ENCODE measurements at regions not wholly inside any gene's neighbourhood (a gene's known extent, or its start where the extent isn't known, plus 50 kb on each side); places are given as distances from the start of the nearest gene placed in this dataset.
"Not testable (repeated sequence)": the region's sequence is repeated elsewhere in the genome, so short reads cannot be mapped to it uniquely, and the experiment has no call there.

DNA sequence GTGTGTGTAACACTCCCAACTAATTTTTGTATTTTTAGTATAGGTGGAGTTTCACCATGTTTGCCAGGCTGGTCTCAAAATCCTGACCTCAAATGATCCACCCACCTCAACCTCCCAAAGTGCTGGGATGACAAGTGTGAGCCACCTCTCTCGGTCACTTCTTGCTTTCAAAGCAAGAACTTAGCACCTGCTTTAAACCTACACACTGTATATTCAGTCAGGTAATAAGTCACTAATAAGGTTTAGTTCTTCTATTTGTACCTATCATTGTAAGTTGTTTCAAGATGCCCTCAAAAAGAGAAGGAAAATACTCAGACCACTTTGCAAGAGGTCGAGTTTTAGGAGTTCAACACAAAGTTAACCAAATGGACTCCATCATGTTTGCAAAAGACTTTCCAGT, 431.3 kb downstream of the MRPL39 start:
- Histone ChIP-seq H3K27ac (no peak overlapping the region), H3K9me3 (no peaks in the 10 kb centered on the region), H3K36me3 (no peaks in the 10 kb centered on the region), H3K4me1 (no peaks in the 10 kb centered on the region), H3K4me3 (no peak overlapping the region), H3K27me3 (no peaks in the 10 kb centered on the region)
- intact Hi-C loops (cut with DNase I): no loop called here
- no peak for DNase-seq (ENCODE audit: extremely low spot score in 2 of 2)
- TF ChIP-seq POLR2AphosphoS5 (IDR thresholded peaks at IDR 0.05; ENCODE audit: insufficient read depth in 1 of 2, low read depth in 1 of 2) (no peak), POLR2A (IDR thresholded peaks at IDR 0.05) (no peak)
- TF ChIP-seq, protein P1, sequence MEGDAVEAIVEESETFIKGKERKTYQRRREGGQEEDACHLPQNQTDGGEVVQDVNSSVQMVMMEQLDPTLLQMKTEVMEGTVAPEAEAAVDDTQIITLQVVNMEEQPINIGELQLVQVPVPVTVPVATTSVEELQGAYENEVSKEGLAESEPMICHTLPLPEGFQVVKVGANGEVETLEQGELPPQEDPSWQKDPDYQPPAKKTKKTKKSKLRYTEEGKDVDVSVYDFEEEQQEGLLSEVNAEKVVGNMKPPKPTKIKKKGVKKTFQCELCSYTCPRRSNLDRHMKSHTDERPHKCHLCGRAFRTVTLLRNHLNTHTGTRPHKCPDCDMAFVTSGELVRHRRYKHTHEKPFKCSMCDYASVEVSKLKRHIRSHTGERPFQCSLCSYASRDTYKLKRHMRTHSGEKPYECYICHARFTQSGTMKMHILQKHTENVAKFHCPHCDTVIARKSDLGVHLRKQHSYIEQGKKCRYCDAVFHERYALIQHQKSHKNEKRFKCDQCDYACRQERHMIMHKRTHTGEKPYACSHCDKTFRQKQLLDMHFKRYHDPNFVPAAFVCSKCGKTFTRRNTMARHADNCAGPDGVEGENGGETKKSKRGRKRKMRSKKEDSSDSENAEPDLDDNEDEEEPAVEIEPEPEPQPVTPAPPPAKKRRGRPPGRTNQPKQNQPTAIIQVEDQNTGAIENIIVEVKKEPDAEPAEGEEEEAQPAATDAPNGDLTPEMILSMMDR (IDR thresholded peaks at IDR 0.05): no peak

DNA sequence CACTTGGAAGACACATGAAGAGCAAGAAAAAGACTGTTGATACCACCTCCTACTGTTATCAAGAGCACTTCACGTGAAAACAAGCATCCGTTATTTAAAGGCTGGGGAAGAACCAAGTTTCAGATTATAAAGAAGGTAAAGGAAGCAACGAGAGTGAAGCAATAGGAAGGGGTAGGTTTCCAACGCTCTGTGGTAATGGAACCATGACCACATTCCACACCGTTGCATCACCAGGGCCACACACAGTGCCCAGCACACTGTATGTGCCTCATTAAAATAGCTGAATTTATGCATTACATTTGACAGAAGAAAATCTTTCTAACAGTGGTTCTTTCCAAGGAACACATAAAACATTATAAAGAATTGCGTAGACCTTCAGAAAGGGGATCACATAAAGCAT, 435.8 kb downstream of the MRPL39 start:
- no peak for TF ChIP-seq POLR2AphosphoS5 (IDR thresholded peaks at IDR 0.05; ENCODE audit: insufficient read depth in 1 of 2, low read depth in 1 of 2)
- TF ChIP-seq, protein P1 (IDR thresholded peaks at IDR 0.05): no peak
- TF ChIP-seq POLR2A (IDR thresholded peaks at IDR 0.05): no peak
- no peaks in the 10 kb centered on the region for H3K4me1 ChIP-seq
- H3K4me3 ChIP-seq: no peak overlapping the region
- H3K9me3 ChIP-seq: no peaks in the 10 kb centered on the region
- intact Hi-C loops (cut with DNase I): no loop called here
- DNase-seq (ENCODE audit: extremely low spot score in 2 of 2): no peak
- H3K27ac ChIP-seq: no peak overlapping the region
- no peaks in the 10 kb centered on the region for H3K36me3 ChIP-seq
- no peaks in the 10 kb centered on the region for H3K27me3 ChIP-seq

DNA sequence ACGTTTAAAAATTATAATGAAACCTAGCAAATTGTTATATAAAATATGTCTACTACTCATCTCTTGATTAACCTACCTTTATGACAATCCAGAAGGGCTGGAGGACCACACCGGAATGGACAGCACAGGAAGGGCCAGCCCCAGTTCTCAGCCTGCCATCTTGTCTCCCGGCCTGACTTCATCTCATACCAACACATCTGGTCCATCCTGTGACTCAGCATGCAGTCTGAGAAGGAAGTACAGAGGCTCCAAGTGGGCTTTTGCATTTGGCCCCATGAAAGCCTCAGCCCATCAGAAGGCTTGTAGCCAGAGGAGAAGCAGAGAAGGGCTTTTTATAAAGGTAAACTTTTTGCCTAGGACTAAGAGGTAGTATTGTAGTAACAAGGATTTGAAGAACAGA, 436.6 kb downstream of the MRPL39 start:
- H3K27ac ChIP-seq: no peak overlapping the region
- no peaks in the 10 kb centered on the region for H3K27me3 ChIP-seq
- DNase-seq (ENCODE audit: extremely low spot score in 2 of 2): no peak
- no peak overlapping the region for H3K4me3 ChIP-seq
- intact Hi-C loops (cut with DNase I): no loop called here
- TF ChIP-seq, protein P1 (IDR thresholded peaks at IDR 0.05): no peak
- TF ChIP-seq POLR2A (IDR thresholded peaks at IDR 0.05) (no peak), POLR2AphosphoS5 (IDR thresholded peaks at IDR 0.05; ENCODE audit: insufficient read depth in 1 of 2, low read depth in 1 of 2) (no peak)
- no peaks in the 10 kb centered on the region for H3K4me1 ChIP-seq
- no peaks in the 10 kb centered on the region for H3K9me3 ChIP-seq
- H3K36me3 ChIP-seq: no peaks in the 10 kb centered on the region

DNA sequence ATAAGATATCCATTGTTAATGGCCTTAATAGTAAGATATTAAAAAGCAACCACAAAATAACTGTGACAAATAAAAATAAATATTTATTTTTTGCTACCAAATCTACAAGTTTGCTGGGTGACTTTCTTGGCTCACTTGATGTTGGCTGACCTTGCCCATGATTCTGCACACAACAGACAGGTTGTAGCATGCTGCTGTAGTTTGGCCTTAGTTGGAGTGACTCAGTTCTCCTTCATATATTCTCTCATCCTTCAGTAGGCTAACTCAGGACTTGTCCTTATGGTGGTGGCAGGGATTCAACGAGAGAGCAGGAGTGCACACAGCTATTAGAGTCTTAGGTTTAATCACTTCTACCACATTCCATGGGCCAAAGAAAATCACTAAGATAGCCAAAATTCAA, 437.9 kb downstream of the MRPL39 start:
- TF ChIP-seq, protein P1 (IDR thresholded peaks at IDR 0.05): no peak
- no peak for TF ChIP-seq POLR2AphosphoS5 (IDR thresholded peaks at IDR 0.05; ENCODE audit: insufficient read depth in 1 of 2, low read depth in 1 of 2)
- no peak for TF ChIP-seq POLR2A (IDR thresholded peaks at IDR 0.05)
- Histone ChIP-seq H3K4me1 (no peaks in the 10 kb centered on the region), H3K9me3 (no peaks in the 10 kb centered on the region), H3K27ac (no peak overlapping the region), H3K4me3 (no peak overlapping the region), H3K27me3 (no peaks in the 10 kb centered on the region), H3K36me3 (no peaks in the 10 kb centered on the region)
- intact Hi-C loops (cut with DNase I): no loop called here
- DNase-seq (ENCODE audit: extremely low spot score in 2 of 2): no peak

DNA sequence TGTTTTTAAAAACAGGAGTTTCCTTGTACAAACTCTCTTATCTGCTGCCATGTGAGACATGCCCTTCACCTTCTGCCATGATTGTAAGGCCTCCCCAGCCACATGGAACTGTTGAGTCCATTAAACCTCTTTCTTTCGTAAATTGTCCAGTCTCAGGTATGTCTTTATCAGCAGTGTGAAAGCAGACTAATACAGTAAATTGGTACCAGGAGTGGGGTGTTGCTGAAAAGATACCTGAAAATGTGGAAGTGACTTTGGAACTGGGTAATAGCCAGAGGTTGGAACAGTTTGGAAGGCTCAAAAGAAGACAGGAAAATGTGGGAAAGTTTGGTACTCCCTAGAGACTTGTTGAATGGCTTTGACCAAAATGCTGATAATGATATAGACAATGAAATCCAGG, 440.4 kb downstream of the MRPL39 start:
- H3K27me3 ChIP-seq; DNase-seq (ENCODE audit: extremely low spot score in 2 of 2); intact Hi-C loops (cut with DNase I); H3K27ac ChIP-seq; H3K4me3 ChIP-seq; H3K4me1 ChIP-seq; H3K36me3 ChIP-seq; H3K9me3 ChIP-seq: not testable (repeated sequence)

DNA sequence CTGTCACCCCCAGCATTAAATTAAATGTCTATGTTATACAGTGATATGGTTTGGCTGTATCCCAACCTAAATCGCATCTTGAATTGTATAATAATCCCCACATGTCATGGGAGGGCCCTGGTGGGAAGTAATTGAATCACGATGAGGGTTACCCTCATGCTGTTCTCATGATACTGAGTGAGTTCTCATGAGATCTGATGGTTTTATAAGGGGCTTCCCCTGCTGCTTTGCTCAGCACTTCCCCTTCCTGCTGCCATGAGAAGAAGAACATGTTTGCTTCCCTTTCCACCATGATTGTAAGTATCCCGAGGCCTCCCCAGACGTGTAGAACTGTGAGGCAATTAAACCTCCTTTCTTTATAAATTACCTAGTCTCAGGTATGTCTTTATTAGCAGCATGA, 445.7 kb downstream of the MRPL39 start:
- no peak overlapping the region for H3K27ac ChIP-seq
- H3K27me3 ChIP-seq: no peaks in the 10 kb centered on the region
- H3K4me1 ChIP-seq: no peaks in the 10 kb centered on the region
- no peaks in the 10 kb centered on the region for H3K9me3 ChIP-seq
- no peaks in the 10 kb centered on the region for H3K36me3 ChIP-seq
- DNase-seq (ENCODE audit: extremely low spot score in 2 of 2): no peak
- intact Hi-C loops (cut with DNase I): no loop called here
- TF ChIP-seq POLR2AphosphoS5 (IDR thresholded peaks at IDR 0.05; ENCODE audit: insufficient read depth in 1 of 2, low read depth in 1 of 2): no peak
- TF ChIP-seq, protein P1 (IDR thresholded peaks at IDR 0.05): no peak
- H3K4me3 ChIP-seq: no peak overlapping the region

DNA sequence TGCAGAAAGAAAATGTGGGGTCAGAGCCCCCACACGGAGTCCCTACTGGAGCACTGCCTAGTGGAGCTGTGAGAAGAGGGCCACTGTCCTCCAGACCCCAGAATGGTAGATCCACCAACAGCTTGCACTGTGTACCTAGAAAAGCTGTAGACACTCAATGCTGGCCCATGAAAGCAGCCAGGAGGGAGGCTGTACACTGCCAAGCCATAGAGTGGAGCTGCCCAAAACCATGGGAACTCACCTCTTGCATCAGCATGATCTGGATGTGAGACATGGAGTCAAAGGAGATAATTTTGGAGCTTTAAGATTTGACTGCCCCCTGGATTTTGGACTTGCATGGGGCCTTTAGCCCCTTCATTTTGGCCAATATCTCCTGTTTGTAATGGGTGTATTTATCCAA, 452.3 kb downstream of the MRPL39 start:
- H3K36me3 ChIP-seq; DNase-seq (ENCODE audit: extremely low spot score in 2 of 2); H3K4me1 ChIP-seq; H3K27me3 ChIP-seq; H3K4me3 ChIP-seq; H3K9me3 ChIP-seq; intact Hi-C loops (cut with DNase I); H3K27ac ChIP-seq: not testable (repeated sequence)

All from vagina (tissue), 2 donors.